ENCODE measurements at regions not wholly inside any gene's neighbourhood (a gene's known extent, or its start where the extent isn't known, plus 50 kb on each side); places are given as distances from the start of the nearest gene placed in this dataset.
"Not testable (repeated sequence)": the region's sequence is repeated elsewhere in the genome, so short reads cannot be mapped to it uniquely, and the experiment has no call there.

DNA sequence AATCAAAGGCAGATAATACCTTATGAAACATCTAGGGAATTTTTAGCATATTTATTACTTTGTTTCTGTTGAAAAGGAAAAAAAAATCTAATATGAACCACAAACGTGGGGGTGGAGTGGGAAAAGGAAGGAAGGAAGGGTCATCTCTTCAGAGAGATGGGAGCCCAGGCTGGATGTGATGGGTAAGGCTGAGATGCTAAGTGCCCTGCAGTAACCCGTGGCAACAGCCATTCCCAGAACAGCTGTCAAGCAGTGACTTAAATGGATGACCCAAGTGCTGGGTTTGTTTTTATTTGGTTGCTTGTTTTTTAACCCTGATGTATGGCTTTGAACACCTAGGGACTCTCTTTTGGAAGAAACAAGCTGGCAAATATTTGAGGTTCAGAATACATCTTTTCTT is 50.7 kb upstream of the KLF7 start:
- no peak for DNase-seq

DNA sequence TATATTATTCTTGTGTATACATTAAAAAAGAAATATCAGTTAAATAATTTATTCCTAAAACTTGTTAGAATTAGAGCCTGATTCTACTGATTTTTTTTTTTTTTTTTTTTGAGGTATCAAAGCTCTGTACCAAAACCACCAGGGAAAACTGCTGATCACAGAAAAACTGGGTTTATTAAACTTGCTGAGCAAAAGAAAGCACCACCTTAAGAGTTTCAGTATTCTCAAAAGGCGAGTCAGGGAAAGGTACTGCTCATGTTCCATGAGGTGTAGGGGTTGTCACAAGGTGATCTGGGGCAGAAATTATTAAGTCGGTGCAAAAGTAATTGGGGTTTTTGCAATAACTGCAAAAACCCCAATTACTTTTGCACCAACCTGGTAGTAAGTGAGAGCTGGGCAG is 51.7 kb upstream of the KLF7 start:
- no peak for DNase-seq

DNA sequence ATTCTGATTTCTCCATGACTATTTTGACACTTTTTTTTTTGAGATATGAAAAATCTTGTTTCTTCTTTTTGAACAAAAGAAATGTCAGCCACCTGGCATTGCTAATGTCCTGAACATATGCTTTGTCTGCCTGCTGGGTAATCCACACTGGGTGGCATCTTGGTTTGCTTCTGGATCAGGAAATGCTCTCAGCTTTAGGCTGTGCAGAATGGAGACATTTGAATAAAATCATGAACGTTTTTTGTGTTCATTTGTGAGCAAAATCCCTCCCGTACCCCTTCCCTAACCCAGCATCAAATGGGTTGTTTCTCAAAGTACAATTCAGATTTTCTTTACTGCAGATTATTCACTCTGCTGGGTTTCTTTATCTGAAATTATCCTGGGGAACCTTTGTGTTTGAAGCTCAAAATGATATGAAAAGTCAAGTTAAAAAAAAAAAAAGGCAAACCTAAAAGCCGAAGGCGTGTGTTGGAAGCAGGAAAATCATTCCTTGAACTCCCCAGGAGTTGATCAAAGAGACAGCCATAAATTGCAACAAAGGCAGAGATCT is 53.4 kb upstream of the KLF7 start:
- DNase-seq: no peak

DNA sequence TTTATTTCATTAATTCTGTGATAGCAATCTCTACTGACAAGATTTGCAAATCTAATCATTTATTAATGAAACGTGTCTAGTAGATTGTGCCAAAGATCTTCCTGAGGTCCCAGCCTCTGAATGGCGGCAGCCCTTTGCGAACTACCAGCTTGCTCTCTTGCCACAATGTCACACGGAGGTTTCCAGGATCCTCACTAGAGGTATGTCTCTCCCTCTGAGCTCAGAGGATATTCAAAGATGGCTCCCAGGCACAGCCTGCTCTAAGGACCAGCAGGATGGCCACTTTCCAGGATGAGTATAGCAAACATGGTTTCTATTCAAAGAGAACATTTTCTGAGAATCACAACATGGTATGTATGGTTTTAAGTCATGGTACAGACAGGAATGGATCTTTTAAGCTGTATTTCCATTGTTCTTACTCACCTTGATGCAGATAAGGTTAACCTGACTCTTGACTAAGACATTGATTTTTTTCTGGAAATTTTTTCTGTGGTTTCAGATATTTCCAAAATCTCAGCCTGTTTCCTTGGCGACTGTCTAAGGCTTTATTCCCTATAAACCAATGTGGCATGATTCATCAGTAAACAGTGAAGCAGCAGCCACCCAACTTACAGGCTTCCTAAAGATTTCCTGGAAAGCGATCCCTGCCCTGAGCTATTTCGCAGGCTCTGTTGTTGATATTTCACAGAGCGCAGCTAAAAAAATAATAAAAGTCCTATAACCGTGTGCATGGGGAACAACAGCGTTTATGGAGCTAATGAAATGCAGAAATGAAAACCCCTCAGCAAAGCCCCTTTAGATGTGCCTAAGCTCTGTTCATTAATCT is 54.1 kb upstream of the KLF7 start:
- no peak for DNase-seq

DNA sequence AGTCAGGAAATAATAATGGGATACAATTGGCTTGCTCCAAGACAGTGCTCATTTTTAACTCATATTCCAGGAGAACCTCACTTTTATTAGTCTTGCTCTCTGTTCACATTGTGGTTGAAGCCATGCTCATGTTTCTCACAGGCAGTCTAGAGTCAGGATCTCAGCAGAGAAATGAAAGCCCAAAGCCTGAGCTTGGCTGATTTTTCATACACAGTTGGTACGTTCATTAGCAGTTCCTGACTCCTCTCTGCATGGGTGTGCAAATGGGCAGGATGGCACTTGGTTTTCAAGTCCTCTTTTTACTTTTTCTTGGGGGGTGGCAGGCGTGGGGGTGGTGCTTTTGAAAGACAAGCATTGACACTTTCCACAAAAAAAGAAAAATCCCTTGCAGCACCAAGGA is 56.0 kb upstream of the KLF7 start:
- no peak for DNase-seq

DNA sequence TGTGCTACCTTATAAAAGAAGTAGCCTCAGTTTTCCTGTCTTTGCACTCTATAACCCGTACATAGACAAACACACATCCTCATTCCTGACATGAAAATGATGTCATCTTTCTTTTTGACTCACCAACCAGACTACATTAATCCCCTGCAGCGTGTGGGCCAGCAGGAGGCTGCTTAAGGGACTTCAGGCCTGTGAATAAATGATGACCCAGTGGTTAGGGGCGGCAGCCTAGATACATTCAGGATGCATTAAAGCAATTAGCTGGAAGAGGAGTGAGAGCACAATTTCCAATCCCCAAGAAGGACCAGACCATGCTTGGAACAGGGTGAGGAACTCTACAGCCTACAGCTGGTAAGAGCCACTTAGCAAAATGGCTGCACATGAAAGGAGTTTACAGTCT is 57.3 kb upstream of the KLF7 start:
- no peak for DNase-seq

DNA sequence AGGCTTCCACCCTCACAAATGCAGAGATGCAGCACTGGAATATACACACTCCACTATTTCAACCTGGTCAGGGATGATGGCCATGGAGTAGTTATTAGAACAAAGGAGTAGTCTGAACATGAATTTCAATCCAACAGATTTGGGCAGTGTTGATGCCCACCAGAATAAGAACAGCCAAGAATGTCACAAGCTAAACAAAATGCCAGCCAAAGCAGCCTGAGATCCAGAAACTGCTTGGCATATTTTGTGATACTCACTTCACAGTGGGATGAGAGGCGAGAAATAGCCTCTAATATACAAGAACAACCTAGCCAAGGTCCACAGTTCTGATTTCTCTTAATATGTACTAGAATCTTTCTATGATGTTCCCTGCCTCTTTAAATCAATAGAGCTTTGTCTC is 58.6 kb upstream of the KLF7 start:
- no peak for DNase-seq

DNA sequence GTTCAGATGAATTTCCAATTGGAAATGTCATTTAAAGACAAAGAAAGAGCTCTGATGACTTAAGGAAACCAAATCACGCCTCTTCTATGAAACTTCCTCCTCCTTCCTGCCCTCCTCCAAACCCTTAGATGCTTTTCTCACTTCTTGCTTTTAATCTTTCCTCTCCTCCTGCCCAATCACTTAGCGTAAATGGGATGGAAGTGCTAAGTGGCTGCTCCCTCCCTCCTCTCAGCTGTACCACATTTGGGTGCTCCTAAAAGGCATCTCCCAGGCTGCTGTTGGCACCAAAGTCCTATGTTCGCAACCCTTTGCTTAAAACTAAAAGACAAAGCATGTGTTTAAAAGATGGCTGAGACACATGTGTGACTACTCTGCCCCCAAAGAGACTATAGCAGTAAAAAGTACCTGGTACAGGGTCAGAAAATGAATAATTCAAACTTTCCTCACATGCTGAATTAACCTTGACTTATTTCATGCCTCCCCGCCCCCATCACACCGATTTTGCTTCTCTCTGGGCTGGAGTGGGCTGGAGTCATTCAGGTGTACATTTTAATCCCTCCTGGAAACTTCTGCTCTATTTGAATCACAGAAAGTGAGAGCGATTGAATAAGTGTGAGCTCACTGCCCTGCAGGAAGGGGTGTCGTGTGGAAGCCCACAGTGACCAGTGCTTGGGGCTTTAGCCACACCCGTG is 59.2 kb upstream of the KLF7 start:
- DNase-seq: no peak

DNA sequence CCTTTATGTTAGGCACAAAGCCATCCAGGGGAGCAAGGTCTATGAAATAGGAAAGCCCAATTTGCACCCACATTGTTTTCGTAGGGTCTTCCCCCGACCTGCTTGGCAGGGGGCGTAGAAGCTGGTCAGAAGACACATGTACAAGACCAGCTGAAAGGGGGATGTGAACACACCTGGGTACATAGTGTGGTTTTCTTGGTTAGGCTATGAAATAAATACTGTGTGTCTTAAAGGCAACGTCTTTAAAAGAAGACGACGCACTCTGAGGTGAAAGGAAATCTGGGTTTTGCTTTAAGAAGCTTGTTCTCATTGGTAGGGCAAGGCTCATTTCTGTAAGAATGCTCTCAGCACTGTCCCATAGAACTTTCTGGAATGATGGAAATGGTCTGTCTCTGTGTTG is 60.0 kb upstream of the KLF7 start:
- no peak for DNase-seq

DNA sequence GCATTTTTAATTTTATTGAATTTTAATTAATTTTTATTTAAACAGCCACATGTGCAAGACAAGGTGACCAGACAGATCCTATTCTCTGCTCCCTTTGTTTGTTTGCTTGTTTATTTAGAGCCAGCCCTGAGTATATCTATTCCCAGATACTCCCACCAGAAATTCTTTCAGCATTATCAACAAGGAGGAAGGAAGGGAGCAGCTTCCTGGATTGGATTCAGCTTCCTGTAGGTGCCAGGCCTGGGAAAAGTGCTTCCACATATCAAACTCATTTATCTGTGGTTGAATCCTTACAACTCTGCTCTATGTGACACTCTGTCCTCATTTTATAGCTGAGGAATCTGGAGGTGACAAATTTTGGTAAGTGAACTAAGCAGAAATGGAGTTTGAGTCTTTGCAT is 60.5 kb upstream of the KLF7 start:
- DNase-seq: no peak

DNA sequence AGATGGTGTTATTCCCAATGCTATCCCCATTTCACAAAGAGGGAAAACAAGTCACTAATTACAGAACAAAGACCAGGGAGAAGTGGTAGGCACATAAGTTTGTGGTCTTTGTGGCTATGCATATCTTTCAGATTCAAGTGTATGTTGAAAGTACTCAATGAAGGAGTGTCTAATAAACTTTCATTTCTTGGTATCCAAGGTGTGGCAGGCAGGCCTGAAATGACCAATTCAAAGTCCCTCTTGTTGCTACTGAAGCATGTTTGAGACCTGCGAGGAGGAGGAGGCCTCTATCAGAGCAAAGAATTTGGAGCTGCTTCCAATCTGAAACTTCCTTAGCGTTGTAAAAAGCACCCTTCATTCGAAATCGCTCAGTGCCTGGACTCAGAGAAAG is 60.9 kb upstream of the KLF7 start:
- no peak for DNase-seq

DNA sequence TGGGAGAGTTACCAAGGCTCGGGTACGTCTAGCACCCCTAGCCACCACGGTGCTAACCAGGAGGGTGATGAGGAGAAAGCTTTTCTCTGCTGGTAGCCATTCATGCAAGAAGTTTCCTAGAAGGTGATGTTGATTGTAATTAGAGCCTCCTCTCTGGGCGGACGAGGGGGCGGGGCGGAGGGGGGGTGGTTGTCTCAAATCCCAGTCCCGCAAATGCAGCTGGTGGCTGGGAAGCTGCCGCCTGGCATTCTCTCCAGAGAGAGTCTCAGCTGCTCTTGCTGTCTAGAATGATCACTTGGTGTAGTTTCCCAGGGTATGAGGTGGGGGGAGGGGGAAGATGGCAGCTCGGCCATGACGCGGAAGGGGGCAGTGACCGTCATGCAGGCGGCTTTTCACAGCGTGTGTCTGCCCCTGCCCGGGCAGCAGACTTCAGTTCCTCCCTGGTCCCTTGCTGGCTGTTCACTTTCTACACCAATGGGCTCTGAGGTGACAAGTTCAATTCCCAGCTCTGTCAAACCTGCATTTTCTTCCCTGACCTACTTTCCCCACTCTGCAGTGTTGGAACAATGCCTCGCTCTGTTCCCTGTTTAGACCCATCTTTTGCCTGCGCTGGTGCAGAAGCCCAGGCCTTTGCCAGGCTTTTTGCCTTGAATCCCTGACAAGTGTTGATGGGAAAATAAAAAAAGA is 61.5 kb upstream of the KLF7 start:
- DNase-seq: peak; percentile 48

DNA sequence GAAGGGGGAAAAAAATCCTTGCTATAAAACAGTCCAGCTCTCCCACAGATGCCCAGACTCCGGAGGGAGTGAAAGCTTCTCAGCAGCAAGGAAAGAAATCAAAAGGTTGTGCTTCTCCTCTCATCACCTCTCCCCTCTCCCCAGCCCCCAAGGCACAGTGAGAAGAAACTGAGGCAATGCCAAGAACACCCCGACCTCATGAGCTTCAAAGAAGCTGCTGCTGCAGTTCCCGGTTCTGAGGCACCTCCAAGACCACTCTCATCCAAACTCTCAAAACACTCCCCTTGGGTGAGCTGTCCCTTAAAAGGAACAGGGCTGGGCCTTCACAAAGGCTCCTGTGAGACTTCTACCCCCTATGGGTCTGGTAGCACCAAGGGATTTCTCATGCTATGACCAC is 62.0 kb upstream of the KLF7 start:
- no peak for DNase-seq

DNA sequence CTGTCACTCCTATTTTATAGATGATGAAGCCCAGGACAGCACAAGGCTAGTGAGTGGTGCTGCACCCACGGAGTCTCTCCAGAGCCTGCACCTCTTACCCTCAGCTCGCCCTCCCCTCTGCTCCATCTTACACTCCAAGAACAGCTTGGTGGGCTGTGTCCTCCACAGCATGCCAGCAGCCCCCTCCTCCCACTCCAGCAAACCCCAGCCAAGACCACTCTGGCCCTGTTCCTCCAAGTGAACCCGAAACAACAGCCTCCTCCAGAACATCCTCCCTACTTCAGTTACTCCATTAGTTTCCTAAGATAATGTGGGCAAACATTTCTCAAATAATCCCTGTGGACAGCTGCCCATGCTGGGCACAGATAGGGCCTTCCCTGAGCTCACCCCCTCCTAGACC is 62.7 kb upstream of the KLF7 start:
- no peak for DNase-seq

DNA sequence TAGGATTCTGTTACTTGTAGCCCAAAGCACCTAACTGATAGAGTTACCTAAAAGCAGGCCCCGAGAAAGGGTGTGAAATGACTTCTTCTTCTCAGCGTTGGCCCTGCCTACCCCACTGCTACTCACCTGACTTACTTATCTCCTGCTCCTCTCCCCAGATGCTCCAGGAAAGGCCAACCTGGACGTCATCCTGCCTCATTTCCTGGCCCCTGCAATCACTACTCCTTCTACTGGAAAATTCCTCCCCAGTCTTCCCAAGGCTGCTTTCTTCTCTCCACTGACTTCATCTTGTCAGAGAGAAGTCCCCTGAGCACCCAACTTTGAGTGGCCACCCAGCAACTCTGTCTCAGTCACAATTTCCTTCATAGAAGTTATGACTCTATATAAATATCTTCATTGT is 63.4 kb upstream of the KLF7 start:
- no peak for DNase-seq

DNA sequence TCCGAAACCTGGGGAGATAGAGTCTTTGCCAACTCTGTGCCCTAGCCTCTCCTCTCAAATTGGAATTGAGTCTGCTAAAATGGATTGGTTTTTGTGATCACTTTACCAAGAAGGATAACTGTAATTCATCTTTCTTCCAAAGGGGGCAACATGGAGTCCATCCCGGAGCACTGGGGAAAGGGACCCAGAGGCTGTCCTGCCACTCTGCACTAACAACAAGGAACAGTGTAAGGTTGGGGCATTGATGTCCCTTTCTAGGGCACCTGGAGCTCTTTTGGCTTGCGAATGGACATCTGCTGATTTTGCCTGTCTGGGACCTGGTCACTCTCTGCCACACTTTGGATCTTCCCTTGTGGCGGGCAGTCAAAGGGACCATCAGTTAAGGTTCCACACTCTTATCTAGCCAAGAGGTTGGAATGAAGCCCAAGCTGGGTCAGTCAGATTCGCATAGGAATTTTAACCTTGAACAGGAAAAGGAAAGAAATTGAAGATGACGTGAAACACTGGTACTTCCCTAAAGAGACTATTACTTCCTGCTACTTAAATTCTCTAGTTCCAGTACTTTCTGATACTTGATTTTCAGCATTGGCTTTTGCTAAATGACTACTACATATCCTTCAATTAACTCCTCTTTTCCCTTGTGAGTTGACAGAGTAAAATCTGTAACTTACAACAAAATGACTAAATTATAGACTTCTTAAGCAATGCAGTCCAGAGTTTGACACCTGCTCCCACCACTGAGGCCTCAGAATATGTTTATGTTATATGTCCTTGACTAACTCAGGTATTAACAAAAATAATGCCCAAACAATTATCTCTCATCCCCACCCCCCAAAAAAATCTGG is 64.7 kb upstream of the KLF7 start:
- DNase-seq: peak; percentile 27

DNA sequence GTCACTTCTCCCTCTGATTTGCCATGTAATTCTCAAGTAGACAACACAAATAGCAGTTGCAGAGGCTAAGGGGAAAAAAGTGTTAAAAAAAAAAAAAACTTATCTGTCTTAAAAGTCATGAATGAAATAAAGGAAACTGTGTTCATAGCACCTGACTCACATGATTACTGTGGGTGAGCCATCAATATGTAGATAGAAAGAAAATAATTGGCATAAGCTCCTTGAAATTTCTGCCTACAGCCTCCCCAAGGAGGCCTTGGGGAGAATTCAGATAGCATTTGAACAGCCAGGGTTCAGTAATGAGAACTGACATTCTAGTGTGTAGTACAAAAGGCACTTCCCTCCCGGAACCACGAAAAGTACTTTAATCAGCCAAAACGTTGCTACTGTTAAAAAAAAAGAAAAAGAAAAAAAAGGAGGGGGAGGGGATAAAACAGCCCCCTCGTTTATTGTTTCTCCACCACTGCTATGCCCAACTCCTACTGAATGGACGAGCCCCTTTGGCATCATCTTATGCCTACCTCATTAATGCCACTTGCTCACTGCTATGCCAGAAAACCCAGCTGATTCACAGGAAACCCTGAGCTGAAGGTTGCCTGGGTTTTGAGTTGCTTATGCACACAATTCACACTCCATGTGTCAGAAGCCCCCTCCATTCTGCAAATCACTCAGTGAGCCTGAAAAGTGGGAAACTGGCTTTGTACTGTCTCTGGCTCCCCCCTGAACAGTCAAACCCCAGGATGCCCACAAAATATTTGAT is 65.5 kb upstream of the KLF7 start:
- peak; percentile 60 for DNase-seq

DNA sequence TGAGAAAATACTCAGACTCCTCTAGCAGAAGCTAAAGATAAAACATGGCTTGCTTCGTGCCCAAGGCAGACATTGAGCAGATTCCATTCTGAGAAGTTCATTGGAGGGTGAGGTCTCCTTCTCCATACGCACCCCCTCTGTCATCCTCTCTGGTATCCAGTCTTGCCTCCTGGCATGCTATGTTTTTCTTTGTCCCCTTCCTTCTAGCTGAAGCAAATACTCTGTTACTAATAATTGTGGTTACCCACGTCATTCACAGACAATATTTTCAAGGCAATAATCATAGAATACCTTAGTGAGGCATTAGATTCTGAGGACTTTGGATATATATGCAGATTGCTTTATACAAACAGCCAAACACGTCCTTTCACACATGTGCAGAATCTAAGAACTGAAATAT is 66.2 kb upstream of the KLF7 start:
- DNase-seq: no peak

DNA sequence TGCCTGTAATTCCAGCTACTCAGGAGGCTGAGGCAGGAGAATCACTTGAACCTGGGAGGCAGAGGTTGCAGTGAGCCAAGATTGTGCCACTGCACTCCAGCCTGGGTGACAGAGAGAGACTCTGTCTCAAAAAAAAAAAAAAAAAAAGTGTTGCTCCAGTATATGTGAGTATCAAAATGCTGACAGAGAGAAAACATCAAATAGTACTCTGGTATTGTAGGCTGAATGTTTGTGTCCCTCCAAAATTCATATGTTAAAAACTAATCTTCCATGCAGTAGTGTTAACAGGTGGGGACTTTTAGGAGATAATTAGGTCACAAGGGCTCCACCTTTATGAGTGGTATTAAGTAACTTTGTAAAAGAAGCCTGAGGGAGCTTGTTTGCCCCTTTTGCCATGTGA is 67.4 kb upstream of the KLF7 start:
- DNase-seq: not testable (repeated sequence)

DNA sequence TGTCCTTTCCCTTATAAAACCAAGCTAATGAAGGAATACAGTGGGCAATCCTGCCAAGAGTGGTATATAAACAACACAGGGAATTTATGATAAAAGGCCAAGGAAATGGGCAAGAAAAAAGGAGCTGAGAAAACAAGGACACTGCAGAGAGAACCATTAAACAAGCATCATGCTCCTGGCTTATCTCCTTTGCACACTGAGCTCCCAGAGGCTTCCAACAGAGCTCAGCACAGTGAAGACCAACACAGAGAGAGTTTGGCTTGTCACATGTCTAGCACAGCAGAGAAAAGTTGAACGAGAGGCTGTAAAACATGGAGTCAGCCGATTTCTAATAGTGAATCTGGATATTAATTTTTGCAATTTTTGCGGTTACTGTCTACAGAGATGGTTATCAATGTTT is 68.0 kb upstream of the KLF7 start:
- DNase-seq: no peak

DNA sequence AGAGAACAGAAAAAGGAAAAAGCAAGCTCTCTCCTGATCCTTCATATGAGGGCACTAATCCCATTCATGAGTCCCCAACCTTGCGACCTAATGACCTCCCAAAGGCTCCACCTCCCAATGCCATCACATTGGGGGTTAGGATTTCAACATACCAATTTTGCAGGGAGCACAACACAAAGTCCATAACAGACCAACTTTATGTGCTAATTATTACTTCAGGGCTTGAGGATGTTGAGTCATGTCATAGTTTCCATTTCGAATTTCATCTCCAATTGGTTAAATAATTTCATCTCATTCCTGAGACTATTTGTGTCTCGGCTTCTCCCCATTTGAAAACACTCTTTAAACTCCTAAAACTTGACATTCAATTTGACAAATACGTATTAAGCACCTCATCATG is 69.9 kb upstream of the KLF7 start:
- no peak for DNase-seq
